Mesothelial cell of epicardium (in vitro differentiated cells): ENCODE measurements at regions not wholly inside any gene's neighbourhood (a gene's known extent, or its start where the extent isn't known, plus 50 kb on each side); places are given as distances from the start of the nearest gene placed in this dataset.

Experiments
- DNase-seq, 2 experiments: peaks; one replicate each; pipeline ENCODE4 v3.0.0; 2021; ENCODE audit warnings: low spot score in 2 of 2; ENCODE audit not compliant: unreplicated experiment in 2 of 2
- H3K27ac Mint-ChIP-seq: 2 replicates; pipeline ENCODE4 v1.8.0; 2021; ENCODE audit warnings: mixed read lengths
- H3K27me3 Mint-ChIP-seq: 2 replicates; pipeline ENCODE4 v1.8.0; 2021; ENCODE audit warnings: low read depth, mixed read lengths
- H3K36me3 Mint-ChIP-seq: 2 replicates; pipeline ENCODE4 v1.8.0; 2021; ENCODE audit warnings: mixed read lengths
- H3K4me1 Mint-ChIP-seq: 2 replicates; pipeline ENCODE4 v1.8.0; 2021; ENCODE audit warnings: mixed read lengths
- H3K4me3 Mint-ChIP-seq: 2 replicates; pipeline ENCODE4 v1.8.0; 2021; ENCODE audit warnings: mild to moderate bottlenecking, moderate library complexity, mixed read lengths
- H3K9me3 Mint-ChIP-seq: 2 replicates; pipeline ENCODE4 v1.8.0; 2021; ENCODE audit warnings: mixed read lengths
- CTCF ChIP-seq: fragments of 200-600 bp; sonication (generic); IDR thresholded peaks from one replicate; pipeline ENCODE4 v1.5.0; 2021; ENCODE audit warnings: antibody characterized with exemption; ENCODE audit not compliant: unreplicated experiment

DNA sequence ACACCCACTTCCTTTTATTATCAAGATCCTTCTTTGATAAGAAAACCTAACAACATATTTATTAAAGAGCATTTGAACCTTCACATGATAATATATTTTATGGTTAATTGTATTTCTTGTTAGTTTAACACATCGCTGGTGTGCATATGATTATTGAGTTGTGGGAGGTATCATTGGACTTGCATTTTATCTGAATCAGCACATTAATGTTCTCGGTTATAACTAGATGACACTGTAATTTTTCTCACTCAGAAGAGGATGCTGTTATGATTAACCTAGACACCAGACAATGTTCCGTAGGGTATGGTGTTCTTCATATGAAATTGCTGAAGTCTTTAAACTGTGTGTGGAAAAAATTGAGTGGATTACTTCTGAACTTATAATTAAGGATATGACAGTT is 1188.3 kb upstream of the EPHA6 start:
- no peaks in the 10 kb centered on the region for H3K36me3 Mint-ChIP-seq
- peaks cover 24% of the 10 kb centered on the region for H3K4me1 Mint-ChIP-seq
- peaks cover 10% of the 10 kb centered on the region for H3K9me3 Mint-ChIP-seq
- no peak overlapping the region for H3K4me3 Mint-ChIP-seq
- DNase-seq, result no peak
- TF ChIP-seq CTCF, result no peak
- H3K27ac Mint-ChIP-seq, result no peak overlapping the region
- no peaks in the 10 kb centered on the region for H3K27me3 Mint-ChIP-seq

DNA sequence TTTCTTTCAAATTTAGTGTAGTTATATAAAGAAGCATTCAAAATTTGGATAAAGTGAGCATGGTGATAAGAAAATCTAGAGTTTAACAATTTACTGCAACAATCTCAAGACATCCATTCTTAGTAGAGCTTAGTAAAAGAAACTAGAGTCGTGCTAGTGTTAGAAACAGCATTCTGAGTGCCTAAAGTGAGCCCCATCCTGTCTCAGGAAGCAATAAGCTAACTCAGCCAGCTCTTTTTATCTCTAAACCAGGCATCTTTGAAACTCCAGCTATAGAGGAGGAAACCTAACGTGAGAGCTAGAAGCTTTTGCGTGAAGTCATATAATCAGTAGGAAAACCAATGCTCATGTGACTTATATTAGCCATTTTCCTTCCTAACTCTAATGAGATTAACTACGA is 1187.1 kb upstream of the EPHA6 start:
- Mint-ChIP-seq H3K27ac (no peak overlapping the region), H3K9me3 (peaks cover 6% of the 10 kb centered on the region), H3K4me3 (no peak overlapping the region), H3K4me1 (peaks cover 24% of the 10 kb centered on the region), H3K36me3 (no peaks in the 10 kb centered on the region), H3K27me3 (no peaks in the 10 kb centered on the region)
- no peak for DNase-seq
- no peak for TF ChIP-seq CTCF

DNA sequence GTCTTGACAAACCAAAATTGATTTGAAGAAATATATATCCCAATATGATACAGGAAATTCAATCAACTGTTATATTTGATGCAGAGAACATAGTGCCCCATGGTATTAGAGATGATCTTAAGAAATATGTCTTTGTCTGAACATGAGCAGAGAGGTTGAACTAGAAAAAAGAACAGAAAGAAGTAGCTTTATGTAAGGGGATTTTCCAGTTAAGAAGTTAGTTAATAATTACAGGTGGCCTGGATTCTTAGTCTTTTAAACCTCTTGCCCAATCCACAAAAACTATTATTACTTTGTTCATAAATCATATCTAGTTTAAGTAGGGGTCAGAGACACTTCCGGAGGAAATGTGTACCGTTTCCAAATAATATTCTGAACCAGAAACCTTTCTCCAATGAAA is 1186.7 kb upstream of the EPHA6 start:
- no peak overlapping the region for H3K27ac Mint-ChIP-seq
- no peak for TF ChIP-seq CTCF
- peaks cover 21% of the 10 kb centered on the region for H3K4me1 Mint-ChIP-seq
- H3K36me3 Mint-ChIP-seq, result no peaks in the 10 kb centered on the region
- DNase-seq, result no peak
- H3K4me3 Mint-ChIP-seq, result no peak overlapping the region
- peaks cover 6% of the 10 kb centered on the region for H3K9me3 Mint-ChIP-seq
- H3K27me3 Mint-ChIP-seq, result no peaks in the 10 kb centered on the region

DNA sequence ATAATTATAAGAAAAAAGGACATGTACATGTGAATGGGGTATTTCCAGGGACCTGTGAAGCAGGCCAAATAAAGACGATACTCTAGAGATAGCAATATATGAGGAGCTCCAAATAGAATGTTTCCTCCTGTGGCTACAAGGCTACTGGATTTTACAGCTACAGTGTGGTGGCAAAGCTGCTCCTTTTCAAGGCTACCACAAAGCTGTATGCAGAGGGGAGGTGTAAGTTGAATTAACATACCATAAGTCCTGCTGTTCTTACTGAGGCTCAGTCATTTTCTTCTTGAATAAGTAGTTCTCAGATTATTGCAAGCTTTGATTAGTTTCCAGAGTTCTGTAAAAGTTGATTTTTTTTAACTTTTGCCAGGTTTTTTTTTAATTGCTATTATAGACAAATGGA is 1184.6 kb upstream of the EPHA6 start:
- Mint-ChIP-seq H3K27me3 (no peaks in the 10 kb centered on the region), H3K9me3 (peaks cover 6% of the 10 kb centered on the region), H3K27ac (no peak overlapping the region), H3K4me3 (no peak overlapping the region), H3K36me3 (no peaks in the 10 kb centered on the region), H3K4me1 (peaks cover 8% of the 10 kb centered on the region)
- TF ChIP-seq CTCF, result no peak
- no peak for DNase-seq

GRCh38 chr3:95645291-95645690 is 1169.1 kb upstream of the EPHA6 start:
- Mint-ChIP-seq H3K9me3 (peaks cover 46% of the 10 kb centered on the region), H3K27me3 (no peaks in the 10 kb centered on the region), H3K4me1 (no peaks in the 10 kb centered on the region), H3K27ac (no peak overlapping the region), H3K4me3 (no peak overlapping the region), H3K36me3 (peaks cover 16% of the 10 kb centered on the region)
- no peak for DNase-seq
- no peak for TF ChIP-seq CTCF
